Activated naive CD8-positive, alpha-beta T cell treated with anti-CD3 and anti-CD28 coated beads for 36 hours (primary cell): ENCODE measurements at regions not wholly inside any gene's neighbourhood (a gene's known extent, or its start where the extent isn't known, plus 50 kb on each side); places are given as distances from the start of the nearest gene placed in this dataset.
A peak's percentile ranks its signal among the peaks of the same experiment; 100 is the strongest.

Experiments
- DNase-seq: peaks from one replicate; pipeline ENCODE4 v3.0.0; 2021
- H3K27ac Mint-ChIP-seq: one replicate; pipeline ENCODE4 v1.8.0; 2022; ENCODE audit warnings: mild to moderate bottlenecking, moderate library complexity, mixed read lengths
- H3K27me3 Mint-ChIP-seq: one replicate; pipeline ENCODE4 v1.8.0; 2022; ENCODE audit warnings: mild to moderate bottlenecking, mixed read lengths
- H3K36me3 Mint-ChIP-seq: one replicate; pipeline ENCODE4 v1.8.0; 2021; ENCODE audit warnings: mild to moderate bottlenecking, mixed read lengths
- H3K4me1 Mint-ChIP-seq: one replicate; pipeline ENCODE4 v1.8.0; 2021; ENCODE audit warnings: mixed read lengths
- H3K4me3 Mint-ChIP-seq: one replicate; pipeline ENCODE4 v1.8.0; 2022; ENCODE audit warnings: mild to moderate bottlenecking, moderate library complexity, mixed read lengths
- H3K9me3 Mint-ChIP-seq: one replicate; pipeline ENCODE4 v1.8.0; 2022; ENCODE audit warnings: mixed read lengths

DNA sequence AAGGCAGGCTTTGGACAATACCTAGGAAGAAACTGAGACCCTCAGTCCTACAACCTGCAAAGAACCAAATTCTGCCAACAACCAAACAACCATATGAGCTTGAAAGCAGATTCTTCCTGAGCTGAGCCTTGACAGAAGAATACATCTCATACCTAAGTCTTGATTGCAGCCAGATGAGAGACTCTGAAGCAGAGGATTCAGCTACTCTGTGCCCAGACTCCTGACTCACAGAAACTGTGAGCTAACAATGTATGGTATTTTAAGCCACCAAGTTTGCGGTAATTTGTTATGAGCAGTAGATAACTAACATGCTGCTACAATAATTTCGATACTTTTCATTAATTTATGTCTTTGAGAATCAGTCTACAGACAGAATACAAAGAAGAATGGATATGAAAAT, 325.1 kb upstream of the CBLB start:
- Mint-ChIP-seq H3K36me3 (peaks cover 28% of the 10 kb centered on the region), H3K4me3 (no peak overlapping the region), H3K9me3 (peaks cover 27% of the 10 kb centered on the region), H3K27me3 (no peaks in the 10 kb centered on the region), H3K4me1 (peaks cover 17% of the 10 kb centered on the region), H3K27ac (no peak overlapping the region)
- no peak for DNase-seq

DNA sequence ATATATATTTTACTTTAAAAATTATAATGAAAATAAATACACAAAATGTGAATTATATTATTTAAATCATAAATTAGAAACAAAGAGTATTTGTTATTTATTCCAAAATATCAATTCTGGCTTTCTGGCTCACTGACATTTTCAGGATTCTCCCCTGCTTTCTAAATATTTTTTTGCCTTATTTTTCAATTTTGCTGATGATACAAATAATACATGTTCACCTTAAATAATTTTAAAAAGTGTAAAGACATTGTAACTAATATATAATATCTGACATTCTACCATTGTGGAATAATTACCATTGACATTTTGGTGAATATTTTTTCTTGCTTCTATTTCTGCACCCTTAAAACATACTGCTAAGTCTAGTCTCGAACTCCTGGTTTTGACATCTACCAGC, 325.9 kb upstream of the CBLB start:
- no peak for DNase-seq
- H3K27ac Mint-ChIP-seq, result no peak overlapping the region
- no peaks in the 10 kb centered on the region for H3K27me3 Mint-ChIP-seq
- H3K4me1 Mint-ChIP-seq, result peaks cover 17% of the 10 kb centered on the region
- no peak overlapping the region for H3K4me3 Mint-ChIP-seq
- peaks cover 28% of the 10 kb centered on the region for H3K36me3 Mint-ChIP-seq
- H3K9me3 Mint-ChIP-seq, result peaks cover 27% of the 10 kb centered on the region

DNA sequence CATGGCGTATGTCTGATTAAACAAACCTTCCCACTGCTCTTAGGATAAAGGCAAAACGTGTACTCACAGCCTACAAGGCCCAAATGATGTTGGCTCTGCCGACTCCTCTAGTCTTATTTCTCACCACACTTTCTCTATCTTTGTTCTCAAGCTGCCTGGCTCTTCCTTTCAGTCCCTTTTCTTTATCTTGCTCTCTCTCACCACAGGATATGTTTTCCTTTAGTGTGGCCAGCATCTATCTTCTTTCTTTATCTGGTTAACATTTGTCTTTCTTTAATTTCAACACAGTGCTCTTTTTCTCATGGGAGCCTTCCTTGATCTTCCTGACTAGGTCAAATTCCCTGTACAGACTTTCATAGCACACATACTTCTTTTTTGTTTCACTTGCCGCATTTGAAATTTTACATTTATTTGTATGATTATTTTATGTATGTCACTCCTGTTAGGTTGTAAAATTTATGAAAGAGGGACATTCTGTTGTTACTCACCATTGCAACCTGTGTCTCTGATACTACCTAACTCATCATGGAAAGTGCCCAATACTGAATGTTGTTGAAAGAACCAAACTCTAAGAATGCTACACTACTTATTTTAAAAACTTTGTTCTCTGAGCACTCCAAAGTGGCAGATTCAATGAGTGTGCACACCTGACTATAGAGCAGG, 328.9 kb upstream of the CBLB start:
- no peak overlapping the region for H3K4me3 Mint-ChIP-seq
- DNase-seq, result no peak
- peaks cover 31% of the 10 kb centered on the region for H3K36me3 Mint-ChIP-seq
- H3K27ac Mint-ChIP-seq, result peak overlapping the region; percentile 40
- H3K4me1 Mint-ChIP-seq, result peaks cover 23% of the 10 kb centered on the region
- H3K27me3 Mint-ChIP-seq, result no peaks in the 10 kb centered on the region
- H3K9me3 Mint-ChIP-seq, result peaks cover 26% of the 10 kb centered on the region

DNA sequence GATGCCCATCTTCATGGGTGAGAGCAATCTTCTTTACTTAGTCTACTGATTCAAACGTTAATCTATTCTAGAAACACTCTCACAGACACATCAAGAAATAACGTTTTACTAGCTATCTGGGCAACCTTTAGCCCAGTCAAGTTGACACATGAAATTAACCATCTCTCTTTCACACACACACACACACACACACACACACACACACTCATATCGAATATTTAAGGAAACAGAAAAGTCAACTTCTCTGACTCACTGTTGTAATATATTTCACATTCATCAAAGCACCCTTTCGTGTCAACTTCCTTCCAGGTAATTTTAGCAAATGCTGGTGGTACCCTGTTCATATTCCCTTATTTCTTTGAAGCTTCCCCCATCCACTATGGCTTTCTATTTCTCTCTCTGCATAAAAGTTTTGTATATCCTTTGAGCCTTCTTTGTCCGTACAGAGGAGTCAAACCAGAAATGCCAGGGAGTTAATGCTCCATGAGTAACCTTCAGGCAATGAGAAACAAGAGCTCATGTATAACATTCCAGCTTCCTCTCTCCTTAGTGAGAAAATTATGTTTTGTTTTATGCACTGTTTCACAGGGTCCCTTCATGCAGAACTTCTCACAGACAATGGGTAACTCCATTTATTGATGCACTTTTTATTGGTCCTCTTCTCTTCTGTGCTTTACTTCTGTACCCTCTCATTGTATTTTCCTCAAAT, 335.5 kb upstream of the CBLB start:
- Mint-ChIP-seq H3K27me3 (no peaks in the 10 kb centered on the region), H3K36me3 (peaks cover 37% of the 10 kb centered on the region), H3K4me3 (no peak overlapping the region), H3K27ac (peak overlapping the region; percentile 2), H3K4me1 (peaks cover 49% of the 10 kb centered on the region), H3K9me3 (peaks cover 16% of the 10 kb centered on the region)
- no peak for DNase-seq

DNA sequence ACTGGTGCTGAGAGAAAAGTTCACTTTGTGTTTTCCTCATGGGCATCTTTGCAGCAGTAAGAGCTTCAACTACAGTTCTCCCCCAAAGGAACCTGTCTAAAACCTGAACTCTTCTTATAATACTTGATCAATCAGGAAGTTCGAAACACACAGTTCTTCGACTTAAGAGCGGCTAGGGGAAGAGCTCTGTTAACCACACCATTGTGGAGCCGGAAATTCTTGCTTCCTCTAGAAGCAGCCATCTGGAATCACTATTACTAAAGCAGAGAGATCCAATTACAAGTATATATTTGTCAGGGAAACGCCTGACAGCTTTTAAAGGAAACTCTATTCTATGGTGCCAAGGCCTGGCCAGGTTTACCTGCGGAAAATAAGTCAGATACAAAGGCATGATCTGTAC, 337.3 kb upstream of the CBLB start:
- Mint-ChIP-seq H3K4me3 (peak overlapping the region; percentile 55), H3K4me1 (peaks cover 52% of the 10 kb centered on the region), H3K36me3 (peaks cover 39% of the 10 kb centered on the region), H3K27me3 (no peaks in the 10 kb centered on the region), H3K9me3 (peaks cover 15% of the 10 kb centered on the region), H3K27ac (peak overlapping the region; percentile 94)
- DNase-seq, result peak; percentile 7

DNA sequence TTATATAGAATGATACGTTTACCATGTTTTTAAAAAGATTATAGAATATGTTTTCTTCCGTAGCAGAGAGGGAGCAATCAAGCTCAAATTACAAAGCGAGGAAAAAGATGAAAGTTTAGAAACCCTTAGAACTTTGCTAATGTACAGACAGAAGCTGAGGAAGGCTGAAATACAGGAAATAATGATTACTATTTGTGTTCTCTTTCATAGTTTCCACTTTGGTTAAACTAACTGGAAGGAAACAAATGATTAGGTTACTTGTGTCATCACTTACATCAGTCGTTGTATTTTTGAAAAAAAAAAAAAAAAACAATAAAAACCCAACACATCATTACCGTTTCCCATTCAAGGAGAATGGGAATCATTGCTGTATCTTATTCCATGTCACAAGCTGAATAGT, 337.8 kb upstream of the CBLB start:
- Mint-ChIP-seq H3K36me3 (peaks cover 39% of the 10 kb centered on the region), H3K4me3 (peak overlapping the region; percentile 55), H3K27ac (peak overlapping the region; percentile 94), H3K4me1 (peaks cover 56% of the 10 kb centered on the region), H3K9me3 (peaks cover 17% of the 10 kb centered on the region), H3K27me3 (no peaks in the 10 kb centered on the region)
- DNase-seq, result no peak

DNA sequence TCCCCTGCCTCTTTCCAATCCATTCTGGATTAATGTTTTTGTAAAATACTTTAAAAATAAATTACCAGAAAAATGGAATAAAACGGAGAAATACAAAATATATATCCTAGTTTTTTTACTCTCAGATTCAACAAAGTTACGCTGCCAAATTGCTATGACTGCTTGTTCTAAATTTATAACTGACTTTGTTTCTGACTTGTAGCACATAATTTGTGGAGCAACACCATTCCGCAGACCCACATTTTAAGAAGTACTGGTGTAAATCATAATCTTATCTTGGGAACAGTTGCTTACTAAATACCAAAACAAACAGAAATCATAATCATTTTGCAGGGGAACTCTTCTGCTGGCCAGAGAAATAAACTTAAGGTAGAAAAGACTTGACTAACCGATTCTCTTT, 339.4 kb upstream of the CBLB start:
- no peaks in the 10 kb centered on the region for H3K27me3 Mint-ChIP-seq
- H3K9me3 Mint-ChIP-seq, result peaks cover 17% of the 10 kb centered on the region
- H3K36me3 Mint-ChIP-seq, result peaks cover 37% of the 10 kb centered on the region
- peak overlapping the region; percentile 70 for H3K27ac Mint-ChIP-seq
- H3K4me3 Mint-ChIP-seq, result no peak overlapping the region
- peaks cover 58% of the 10 kb centered on the region for H3K4me1 Mint-ChIP-seq
- DNase-seq, result no peak

DNA sequence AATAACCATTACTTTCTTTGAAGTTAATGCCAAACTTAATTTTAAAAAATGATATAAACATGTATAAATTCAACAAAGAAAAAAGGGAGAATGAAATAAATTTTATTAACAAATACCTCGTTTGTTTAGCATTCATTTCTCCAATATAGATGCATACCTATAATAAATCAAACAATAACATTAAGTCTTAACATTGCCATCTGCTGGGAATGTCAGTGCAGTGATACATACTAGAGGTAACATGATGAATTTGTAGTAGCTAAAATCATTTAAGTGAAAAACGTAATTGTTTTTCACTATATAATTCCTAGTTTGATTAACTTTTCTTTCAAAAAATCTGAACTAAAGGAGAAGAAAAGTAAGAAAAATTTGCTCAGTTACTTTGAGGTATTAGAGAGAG, 340.2 kb upstream of the CBLB start:
- Mint-ChIP-seq H3K4me3 (no peak overlapping the region), H3K4me1 (peaks cover 60% of the 10 kb centered on the region), H3K9me3 (peaks cover 16% of the 10 kb centered on the region), H3K36me3 (peaks cover 36% of the 10 kb centered on the region), H3K27me3 (no peaks in the 10 kb centered on the region), H3K27ac (no peak overlapping the region)
- no peak for DNase-seq

DNA sequence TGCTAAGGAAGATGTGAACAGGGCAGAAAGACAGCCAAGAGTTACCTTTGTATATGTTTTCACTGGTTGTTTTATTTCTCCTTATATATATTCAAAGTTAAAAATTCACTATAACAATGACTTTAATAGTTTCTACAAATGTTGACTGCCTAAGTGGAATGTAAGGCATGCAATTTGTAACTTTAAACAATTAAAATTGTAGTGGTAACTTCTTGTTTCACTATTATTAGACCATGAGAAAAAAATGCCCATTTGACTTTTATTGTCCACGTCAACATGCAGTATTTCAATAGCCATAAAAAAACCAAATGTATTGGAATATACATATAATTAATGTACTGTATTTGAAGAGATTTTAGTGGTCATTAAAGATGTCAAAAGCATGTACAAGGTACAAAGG, 340.7 kb upstream of the CBLB start:
- H3K9me3 Mint-ChIP-seq, result peaks cover 13% of the 10 kb centered on the region
- H3K27ac Mint-ChIP-seq, result peak overlapping the region; percentile 42
- H3K27me3 Mint-ChIP-seq, result no peaks in the 10 kb centered on the region
- peaks cover 58% of the 10 kb centered on the region for H3K4me1 Mint-ChIP-seq
- H3K36me3 Mint-ChIP-seq, result peaks cover 34% of the 10 kb centered on the region
- no peak overlapping the region for H3K4me3 Mint-ChIP-seq
- no peak for DNase-seq

DNA sequence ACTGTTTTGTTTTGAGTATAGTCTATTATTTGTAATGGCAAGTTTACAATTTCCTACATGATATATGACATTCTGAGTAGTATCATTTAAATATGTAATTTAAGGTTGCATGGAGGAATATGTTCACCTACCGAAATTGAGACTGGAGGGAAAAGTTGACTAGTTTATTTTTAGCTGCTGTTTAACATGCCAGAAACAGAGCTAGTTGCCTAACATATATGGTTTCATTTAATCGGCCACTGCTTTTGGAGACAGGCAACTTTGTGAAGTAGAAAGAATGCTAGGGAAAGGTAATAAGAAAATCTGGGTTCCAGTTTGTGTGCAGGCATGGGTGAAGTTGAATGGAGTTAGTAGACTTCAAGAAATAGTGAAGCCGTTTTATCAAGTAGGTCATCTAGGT, 342.1 kb upstream of the CBLB start:
- Mint-ChIP-seq H3K4me3 (no peak overlapping the region), H3K9me3 (peaks cover 14% of the 10 kb centered on the region), H3K27me3 (no peaks in the 10 kb centered on the region), H3K27ac (peak overlapping the region; percentile 75), H3K4me1 (peaks cover 60% of the 10 kb centered on the region), H3K36me3 (peaks cover 35% of the 10 kb centered on the region)
- DNase-seq, result no peak

DNA sequence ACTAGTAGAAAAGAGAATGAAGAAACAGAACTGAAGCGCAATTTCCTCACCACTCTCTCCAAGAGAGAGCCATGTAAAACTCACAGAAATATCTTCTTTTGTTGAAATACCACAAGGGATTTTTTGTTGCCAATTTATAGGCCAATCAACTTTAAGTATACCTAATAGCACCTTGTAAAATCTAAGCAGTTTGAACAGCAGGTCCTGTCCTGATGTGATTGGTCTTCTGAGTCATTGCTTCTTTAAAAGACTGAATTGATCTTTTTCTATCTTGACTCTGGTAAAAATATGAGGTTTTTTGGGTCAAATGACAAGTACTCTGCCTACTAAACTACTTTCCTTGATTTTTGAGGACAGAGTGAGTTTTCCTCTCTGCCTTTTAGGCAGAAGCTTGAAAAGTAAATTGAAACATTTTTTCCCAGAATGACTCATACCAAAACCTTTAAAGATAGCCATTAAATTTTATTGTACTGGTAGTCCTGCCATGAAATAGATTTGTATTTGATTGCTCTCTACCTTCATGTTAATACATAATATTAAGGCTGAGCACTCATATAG, 343.9 kb upstream of the CBLB start:
- no peak for DNase-seq
- H3K27ac Mint-ChIP-seq, result peak overlapping the region; percentile 56
- no peaks in the 10 kb centered on the region for H3K27me3 Mint-ChIP-seq
- peaks cover 14% of the 10 kb centered on the region for H3K9me3 Mint-ChIP-seq
- no peak overlapping the region for H3K4me3 Mint-ChIP-seq
- peaks cover 49% of the 10 kb centered on the region for H3K4me1 Mint-ChIP-seq
- peaks cover 32% of the 10 kb centered on the region for H3K36me3 Mint-ChIP-seq

DNA sequence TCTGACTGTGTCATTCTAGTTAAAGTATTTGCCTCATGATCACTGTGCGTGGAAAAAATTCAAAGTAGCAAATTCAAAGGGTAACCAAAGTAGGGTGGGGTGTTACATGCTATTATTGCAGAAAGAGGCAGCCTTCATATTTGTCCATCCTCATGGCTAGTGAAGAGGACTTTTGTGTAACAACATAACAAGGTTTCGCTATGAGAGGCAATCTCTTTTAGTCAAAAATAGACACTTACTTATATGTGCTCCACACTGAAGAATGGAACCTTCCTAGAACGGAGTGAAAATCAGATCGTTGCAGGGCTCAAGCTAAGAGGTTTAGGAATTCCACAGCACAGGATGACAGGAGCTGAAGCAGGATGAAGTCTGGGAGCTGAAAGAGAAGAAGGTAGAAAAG, 345.1 kb upstream of the CBLB start:
- H3K4me1 Mint-ChIP-seq, result peaks cover 42% of the 10 kb centered on the region
- no peak overlapping the region for H3K4me3 Mint-ChIP-seq

DNA sequence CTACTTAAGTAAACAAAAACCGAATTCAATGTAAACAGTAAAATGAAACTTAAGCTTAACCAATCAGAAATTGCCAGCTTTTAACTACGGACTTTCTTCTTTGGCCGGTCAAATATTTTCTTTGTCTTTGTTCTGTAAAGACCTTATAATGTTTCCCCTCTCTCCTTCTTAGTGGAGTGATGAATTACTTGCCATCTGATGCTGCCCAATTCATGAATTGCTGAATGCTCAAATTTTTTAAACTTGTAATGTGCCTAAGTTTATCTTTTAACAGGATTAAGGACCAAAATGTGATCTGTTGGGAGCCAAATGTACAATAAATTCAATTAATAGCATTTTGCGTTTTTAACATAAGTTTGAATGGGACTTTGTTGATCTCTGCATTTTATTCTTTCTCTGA, 345.8 kb upstream of the CBLB start:
- Mint-ChIP-seq H3K27me3 (no peaks in the 10 kb centered on the region), H3K4me1 (peaks cover 39% of the 10 kb centered on the region), H3K9me3 (peaks cover 19% of the 10 kb centered on the region), H3K4me3 (no peak overlapping the region), H3K27ac (peak overlapping the region; percentile 87), H3K36me3 (peaks cover 38% of the 10 kb centered on the region)
- no peak for DNase-seq

More for the DNA sequence above, 345.1 kb upstream of the CBLB start:
- no peaks in the 10 kb centered on the region for H3K27me3 Mint-ChIP-seq
- peaks cover 36% of the 10 kb centered on the region for H3K36me3 Mint-ChIP-seq
- peak overlapping the region; percentile 65 for H3K27ac Mint-ChIP-seq
- DNase-seq, result no peak
- H3K9me3 Mint-ChIP-seq, result peaks cover 16% of the 10 kb centered on the region

DNA sequence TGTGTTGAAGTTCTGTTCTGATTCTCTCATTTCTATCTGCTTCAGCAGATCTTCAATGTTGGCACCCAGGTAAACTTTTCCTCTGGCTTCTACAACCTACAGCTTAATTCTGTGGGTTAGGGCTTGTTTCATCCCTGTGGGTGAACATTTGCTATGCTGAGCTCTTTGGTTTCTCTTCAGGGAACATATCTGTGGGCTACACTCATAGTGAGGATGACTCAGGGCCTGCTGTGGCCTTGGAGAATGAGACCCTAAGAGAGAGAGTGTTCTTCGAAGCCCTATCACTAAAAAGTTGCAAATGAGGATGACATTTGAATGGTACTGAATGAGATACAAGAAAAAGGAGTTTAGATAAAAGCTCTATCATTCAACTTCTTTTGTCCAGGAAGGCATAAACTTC, 346.2 kb upstream of the CBLB start:
- no peak overlapping the region for H3K4me3 Mint-ChIP-seq
- H3K4me1 Mint-ChIP-seq, result peaks cover 39% of the 10 kb centered on the region
- peak; percentile 50 for DNase-seq
- peaks cover 22% of the 10 kb centered on the region for H3K9me3 Mint-ChIP-seq
- H3K36me3 Mint-ChIP-seq, result peaks cover 40% of the 10 kb centered on the region
- H3K27me3 Mint-ChIP-seq, result no peaks in the 10 kb centered on the region
- peak overlapping the region; percentile 87 for H3K27ac Mint-ChIP-seq

DNA sequence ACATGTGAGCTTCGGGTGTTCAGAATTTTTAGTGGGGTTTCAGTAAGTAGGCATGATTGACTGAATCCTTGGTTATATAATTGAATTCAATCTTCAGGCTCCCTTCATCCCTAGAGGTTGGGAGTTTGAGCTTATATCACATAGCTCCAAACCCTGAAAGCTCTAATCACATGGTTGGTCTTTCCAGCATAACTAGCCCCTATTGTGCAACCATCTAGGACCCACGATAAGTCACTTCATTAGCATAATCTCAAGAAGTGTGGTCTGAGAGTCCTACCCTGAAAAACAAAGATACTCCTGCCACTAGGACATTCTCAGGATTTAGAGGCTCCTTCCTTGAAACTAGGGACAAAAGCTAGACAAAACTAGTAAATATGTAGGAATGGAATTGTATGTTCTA, 348.9 kb upstream of the CBLB start:
- no peaks in the 10 kb centered on the region for H3K27me3 Mint-ChIP-seq
- DNase-seq, result no peak
- peaks cover 59% of the 10 kb centered on the region for H3K36me3 Mint-ChIP-seq
- H3K27ac Mint-ChIP-seq, result no peak overlapping the region
- no peak overlapping the region for H3K4me3 Mint-ChIP-seq
- H3K9me3 Mint-ChIP-seq, result peaks cover 44% of the 10 kb centered on the region
- peaks cover 27% of the 10 kb centered on the region for H3K4me1 Mint-ChIP-seq

DNA sequence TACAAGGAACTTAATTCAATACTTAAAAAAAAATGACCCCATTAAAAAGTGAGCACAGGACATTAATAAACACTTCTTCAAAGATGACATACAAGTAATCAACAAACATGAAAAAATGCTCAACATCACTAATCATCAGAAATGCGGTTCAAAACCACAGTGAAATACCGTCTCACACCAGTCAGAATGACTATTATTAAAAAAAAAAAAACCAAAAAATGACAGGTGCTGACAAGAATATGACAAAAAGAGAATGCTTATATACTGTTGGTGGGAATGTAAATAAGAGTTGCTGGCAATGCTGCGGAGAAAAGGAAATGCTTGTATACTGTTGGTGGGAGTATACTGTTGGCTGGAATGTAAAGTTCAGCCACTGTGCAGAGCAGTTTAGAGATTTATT, 358.3 kb upstream of the CBLB start:
- H3K4me3 Mint-ChIP-seq, result no peak overlapping the region
- H3K9me3 Mint-ChIP-seq, result peaks cover 31% of the 10 kb centered on the region
- peaks cover 39% of the 10 kb centered on the region for H3K4me1 Mint-ChIP-seq
- no peak overlapping the region for H3K27ac Mint-ChIP-seq
- no peak for DNase-seq
- peaks cover 58% of the 10 kb centered on the region for H3K36me3 Mint-ChIP-seq
- no peaks in the 10 kb centered on the region for H3K27me3 Mint-ChIP-seq
